SU-DHL-6 (cell line): ENCODE measurements at regions not wholly inside any gene's neighbourhood (a gene's known extent, or its start where the extent isn't known, plus 50 kb on each side); places are given as distances from the start of the nearest gene placed in this dataset.

Experiments
- CTCF ChIP-seq: fragments of 200-600 bp; sonication (generic); IDR thresholded peaks from one replicate; pipeline ENCODE4 v1.5.1; 2017; ENCODE audit warnings: antibody characterized with exemption, mild to moderate bottlenecking, low read length, moderate library complexity; ENCODE audit not compliant: insufficient read depth, poor library complexity, severe bottlenecking
- EZH2phosphoT487 ChIP-seq: fragments of 200-600 bp; sonication (generic), shearing (Covaris generic); conservative IDR thresholded peaks from 2 replicates; pipeline ENCODE4 v1.6.1; 2018; ENCODE audit warnings: mild to moderate bottlenecking, antibody characterized with exemption, low read length, moderate library complexity, mixed read lengths

GRCh38 chr6:133067960-133068359 is 173.2 kb upstream of the EYA4 start:
- TF ChIP-seq CTCF = no peak
- TF ChIP-seq EZH2phosphoT487 = no peak
